ENCODE measurements at regions not wholly inside any gene's neighbourhood (a gene's known extent, or its start where the extent isn't known, plus 50 kb on each side); places are given as distances from the start of the nearest gene placed in this dataset.

DNA sequence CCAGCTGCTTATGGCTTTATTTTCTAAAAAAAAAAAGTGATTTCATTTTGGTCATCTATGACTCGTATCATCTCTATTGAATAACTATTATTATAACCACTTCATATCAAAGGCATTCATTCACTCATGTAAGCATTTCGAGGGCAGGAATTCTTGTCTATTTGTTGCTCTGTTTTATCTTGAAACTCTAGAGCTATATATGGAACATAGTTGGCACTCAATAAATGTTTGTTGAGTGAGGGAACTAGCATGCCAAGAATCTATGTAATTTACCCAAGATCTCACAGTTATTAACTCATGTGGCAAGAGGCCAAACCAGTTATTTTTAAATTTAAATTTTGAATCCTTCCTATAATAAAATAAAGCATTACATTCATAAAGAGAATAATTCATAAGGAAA is 470.1 kb downstream of the TMX3 start:
- TF ChIP-seq TAF1 (IDR thresholded peaks at IDR 0.05; ENCODE audit: low read depth) (no peak), TCF12 (IDR thresholded peaks at IDR 0.05; ENCODE audit: low read depth) (no peak), EP300 (IDR thresholded peaks at IDR 0.05; ENCODE audit: borderline replicate concordance) (no peak), REST (IDR thresholded peaks at IDR 0.05; ENCODE audit: low read depth) (no peak)

All from Ishikawa (cell line).